Skin epidermis (tissue), 12 donors: ENCODE measurements at regions not wholly inside any gene's neighbourhood (a gene's known extent, or its start where the extent isn't known, plus 50 kb on each side); places are given as distances from the start of the nearest gene placed in this dataset.
"Not testable (repeated sequence)": the region's sequence is repeated elsewhere in the genome, so short reads cannot be mapped to it uniquely, and the experiment has no call there.

ENCODE experiments used
- H3K27ac ChIP-seq, 21 experiments: fragments of 200-600 bp; sonication (generic) in 11 of 21; one replicate each; pipeline ENCODE4 v1.5.0; 2020; ENCODE audit warnings: mild to moderate bottlenecking in 3 of 21, inconsistent platforms in 2 of 21, moderate library complexity in 2 of 21
- H3K4me3 ChIP-seq, 7 experiments: fragments of 200-600 bp; sonication (generic) in 2 of 7; one replicate each; pipeline ENCODE4 v1.5.0; 2020; ENCODE audit warnings: inconsistent platforms in 2 of 7, mild to moderate bottlenecking in 2 of 7, moderate library complexity in 1 of 7

- Histone ChIP-seq H3K27ac (no peak overlapping the region), H3K4me3 (no peak overlapping the region)
These were observed 733.2 kb upstream of the KLHL1 start for GRCh38 chr13:70841240-70842061.

- Histone ChIP-seq H3K4me3 (no peak overlapping the region), H3K27ac (no peak overlapping the region)
These were observed 727.1 kb upstream of the KLHL1 start for GRCh38 chr13:70835371-70835770.

- Histone ChIP-seq H3K4me3 (no peak overlapping the region), H3K27ac (no peak overlapping the region)
These were observed 721.5 kb upstream of the KLHL1 start for GRCh38 chr13:70829748-70830147.

- H3K27ac ChIP-seq = no peak overlapping the region
- H3K4me3 ChIP-seq = no peak overlapping the region
These were observed 709.3 kb upstream of the KLHL1 start for GRCh38 chr13:70817576-70817975.

- Histone ChIP-seq H3K27ac (no peak overlapping the region), H3K4me3 (no peak overlapping the region)
These were observed 708.6 kb upstream of the KLHL1 start for GRCh38 chr13:70816853-70817252.

GRCh38 chr13:70814684-70815083, 706.4 kb upstream of the KLHL1 start:
- no peak overlapping the region for H3K27ac ChIP-seq
- no peak overlapping the region for H3K4me3 ChIP-seq

GRCh38 chr13:70812481-70812880, 704.2 kb upstream of the KLHL1 start:
- H3K4me3 ChIP-seq = no peak overlapping the region
- no peak overlapping the region for H3K27ac ChIP-seq

- no peak overlapping the region for H3K4me3 ChIP-seq
- H3K27ac ChIP-seq = no peak overlapping the region
These were observed 701.3 kb upstream of the KLHL1 start for GRCh38 chr13:70809588-70809987.

GRCh38 chr13:70798385-70798784, 690.1 kb upstream of the KLHL1 start:
- H3K4me3 ChIP-seq = no peak overlapping the region
- H3K27ac ChIP-seq = no peak overlapping the region

- Histone ChIP-seq H3K4me3 (no peak overlapping the region), H3K27ac (no peak overlapping the region)
These were observed 687.2 kb upstream of the KLHL1 start for GRCh38 chr13:70795484-70795883.

- H3K27ac ChIP-seq = no peak overlapping the region
- no peak overlapping the region for H3K4me3 ChIP-seq
These were observed 683.9 kb upstream of the KLHL1 start for GRCh38 chr13:70792121-70792520.

- no peak overlapping the region for H3K27ac ChIP-seq
- H3K4me3 ChIP-seq = no peak overlapping the region
These were observed 681.5 kb upstream of the KLHL1 start for GRCh38 chr13:70789751-70790150.

- Histone ChIP-seq H3K4me3 (no peak overlapping the region), H3K27ac (no peak overlapping the region)
These were observed 679.8 kb upstream of the KLHL1 start for GRCh38 chr13:70788074-70788473.

GRCh38 chr13:70784207-70784989, 676.1 kb upstream of the KLHL1 start:
- no peak overlapping the region for H3K27ac ChIP-seq
- H3K4me3 ChIP-seq = no peak overlapping the region

GRCh38 chr13:70769817-70770216, 661.6 kb upstream of the KLHL1 start:
- no peak overlapping the region for H3K4me3 ChIP-seq
- no peak overlapping the region for H3K27ac ChIP-seq

- Histone ChIP-seq H3K4me3 (no peak overlapping the region), H3K27ac (no peak overlapping the region)
These were observed 650.7 kb upstream of the KLHL1 start for GRCh38 chr13:70758932-70759331.

GRCh38 chr13:70756088-70756487, 647.8 kb upstream of the KLHL1 start:
- H3K4me3 ChIP-seq = no peak overlapping the region
- H3K27ac ChIP-seq = no peak overlapping the region

GRCh38 chr13:70755456-70755855, 647.2 kb upstream of the KLHL1 start:
- H3K4me3 ChIP-seq = no peak overlapping the region
- no peak overlapping the region for H3K27ac ChIP-seq

- no peak overlapping the region for H3K4me3 ChIP-seq
- H3K27ac ChIP-seq = no peak overlapping the region
These were observed 639.0 kb upstream of the KLHL1 start for GRCh38 chr13:70747262-70747661.

GRCh38 chr13:70746469-70746868, 638.2 kb upstream of the KLHL1 start:
- not testable (repeated sequence) for H3K27ac ChIP-seq, H3K4me3 ChIP-seq

- Histone ChIP-seq H3K27ac (no peak overlapping the region), H3K4me3 (no peak overlapping the region)
These were observed 628.5 kb upstream of the KLHL1 start for GRCh38 chr13:70736622-70737317.
